ENCODE measurements at regions not wholly inside any gene's neighbourhood (a gene's known extent, or its start where the extent isn't known, plus 50 kb on each side); places are given as distances from the start of the nearest gene placed in this dataset.

DNA sequence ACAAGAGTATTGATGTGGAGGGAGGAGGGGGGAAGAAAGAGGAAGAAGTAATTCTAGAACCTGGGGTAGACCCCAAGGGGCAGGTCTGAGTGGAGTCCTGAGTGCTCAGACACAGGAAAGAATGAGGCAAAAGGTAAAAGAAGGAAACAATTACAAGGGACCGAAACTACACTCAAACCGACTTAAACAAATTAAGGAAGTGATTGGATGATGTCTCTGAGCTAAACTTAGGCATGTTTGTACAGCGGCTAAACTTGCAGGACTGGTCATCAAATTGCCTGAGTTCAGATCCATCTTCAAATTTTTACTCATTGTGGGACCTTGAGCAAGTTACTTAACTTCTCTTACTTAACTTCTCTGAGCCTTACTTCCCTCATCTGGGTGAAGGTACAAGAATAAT lies 86.3 kb upstream of the LRRC55 start:
- TF ChIP-seq MAX (IDR thresholded peaks at IDR 0.05) (no peak), RAD21 (IDR thresholded peaks at IDR 0.05; ENCODE audit: low read depth) (no peak)

All from Ishikawa (cell line).